Activated CD8-positive, alpha-beta T cell treated with anti-CD3 and anti-CD28 coated beads for 36 hours (primary cell): ENCODE measurements at regions not wholly inside any gene's neighbourhood (a gene's known extent, or its start where the extent isn't known, plus 50 kb on each side); places are given as distances from the start of the nearest gene placed in this dataset.

Source experiments
- ATAC-seq: fragments of 200-7000 bp; cut with Tn5 transposase; one replicate; pipeline ENCODE4 v1.10.0; 2021; ENCODE audit warnings: mild to moderate bottlenecking, moderate library complexity
- CTCF ChIA-PET: fragments of 350-600 bp; sonication (Branson Sonifier 250); formaldehyde crosslinking; loops from one replicate; lab custom pipeline; 2021; ENCODE audit warnings: antibody characterized with exemption; lab: Charles Lee
- POLR2A ChIA-PET: fragments of 350-600 bp; sonication (Branson Sonifier 250); formaldehyde crosslinking; loops from one replicate; lab custom pipeline; 2021; ENCODE audit warnings: antibody characterized with exemption; lab: Charles Lee
- DNase-seq: peaks from one replicate; pipeline ENCODE4 v3.0.0-alpha.2; 2020
- H3K27ac Mint-ChIP-seq: one replicate; pipeline ENCODE4 v1.8.0; 2021; ENCODE audit warnings: mild to moderate bottlenecking, mixed read lengths
- H3K27me3 Mint-ChIP-seq: one replicate; pipeline ENCODE4 v1.8.0; 2021; ENCODE audit warnings: mixed read lengths
- H3K36me3 Mint-ChIP-seq: one replicate; pipeline ENCODE4 v1.8.0; 2021; ENCODE audit warnings: low read depth, mixed read lengths
- H3K4me1 Mint-ChIP-seq: one replicate; pipeline ENCODE4 v1.8.0; 2021; ENCODE audit warnings: low read depth, mixed read lengths
- H3K4me3 Mint-ChIP-seq: one replicate; pipeline ENCODE4 v1.8.0; 2021; ENCODE audit warnings: mild to moderate bottlenecking, moderate library complexity, mixed read lengths
- H3K9me3 Mint-ChIP-seq: one replicate; pipeline ENCODE4 v1.8.0; 2021; ENCODE audit warnings: mixed read lengths
- intact Hi-C: fragments of 100-400 bp; cut with micrococcal nuclease; formaldehyde crosslinking; loops from one replicate; pipeline ENCODE4 v1.10.0; 2022
- TF ChIP-seq, protein P1 (sequence below): fragments of 200-600 bp; IDR thresholded peaks from one replicate; pipeline ENCODE4 v1.8.0; 2022; ENCODE audit warnings: antibody characterized with exemption, mild to moderate bottlenecking

DNA sequence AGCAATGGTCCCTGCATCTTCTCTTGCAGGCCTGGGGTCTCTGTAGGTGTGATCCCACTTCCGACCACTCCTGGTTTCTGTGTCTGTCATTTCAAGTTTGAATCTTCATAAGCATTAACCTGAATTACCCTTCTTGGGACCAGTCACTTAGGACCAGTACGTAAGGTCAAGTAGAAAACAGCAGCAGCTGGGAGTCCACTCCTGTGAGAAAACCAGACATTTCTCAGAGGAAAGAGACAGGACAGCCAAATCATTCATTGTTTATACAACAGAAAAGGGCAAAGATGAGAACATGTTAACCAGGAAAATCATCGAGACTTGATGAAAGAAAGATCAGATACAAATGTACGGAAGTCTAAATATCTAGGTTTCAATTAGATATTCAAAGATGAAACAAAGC lies 163.0 kb downstream of the MREG start:
- no peak overlapping the region for H3K27ac Mint-ChIP-seq
- H3K9me3 Mint-ChIP-seq = peaks cover 6% of the 10 kb centered on the region
- intact Hi-C loops = no loop called here
- no peak overlapping the region for H3K4me3 Mint-ChIP-seq
- H3K36me3 Mint-ChIP-seq = no peaks in the 10 kb centered on the region
- ChIA-PET POLR2A (no interaction called here), CTCF (no interaction called here)
- ATAC-seq = no peak
- no peaks in the 10 kb centered on the region for H3K4me1 Mint-ChIP-seq
- H3K27me3 Mint-ChIP-seq = no peaks in the 10 kb centered on the region
- no peak for DNase-seq
- TF ChIP-seq, protein P1, sequence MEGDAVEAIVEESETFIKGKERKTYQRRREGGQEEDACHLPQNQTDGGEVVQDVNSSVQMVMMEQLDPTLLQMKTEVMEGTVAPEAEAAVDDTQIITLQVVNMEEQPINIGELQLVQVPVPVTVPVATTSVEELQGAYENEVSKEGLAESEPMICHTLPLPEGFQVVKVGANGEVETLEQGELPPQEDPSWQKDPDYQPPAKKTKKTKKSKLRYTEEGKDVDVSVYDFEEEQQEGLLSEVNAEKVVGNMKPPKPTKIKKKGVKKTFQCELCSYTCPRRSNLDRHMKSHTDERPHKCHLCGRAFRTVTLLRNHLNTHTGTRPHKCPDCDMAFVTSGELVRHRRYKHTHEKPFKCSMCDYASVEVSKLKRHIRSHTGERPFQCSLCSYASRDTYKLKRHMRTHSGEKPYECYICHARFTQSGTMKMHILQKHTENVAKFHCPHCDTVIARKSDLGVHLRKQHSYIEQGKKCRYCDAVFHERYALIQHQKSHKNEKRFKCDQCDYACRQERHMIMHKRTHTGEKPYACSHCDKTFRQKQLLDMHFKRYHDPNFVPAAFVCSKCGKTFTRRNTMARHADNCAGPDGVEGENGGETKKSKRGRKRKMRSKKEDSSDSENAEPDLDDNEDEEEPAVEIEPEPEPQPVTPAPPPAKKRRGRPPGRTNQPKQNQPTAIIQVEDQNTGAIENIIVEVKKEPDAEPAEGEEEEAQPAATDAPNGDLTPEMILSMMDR = no peak

DNA sequence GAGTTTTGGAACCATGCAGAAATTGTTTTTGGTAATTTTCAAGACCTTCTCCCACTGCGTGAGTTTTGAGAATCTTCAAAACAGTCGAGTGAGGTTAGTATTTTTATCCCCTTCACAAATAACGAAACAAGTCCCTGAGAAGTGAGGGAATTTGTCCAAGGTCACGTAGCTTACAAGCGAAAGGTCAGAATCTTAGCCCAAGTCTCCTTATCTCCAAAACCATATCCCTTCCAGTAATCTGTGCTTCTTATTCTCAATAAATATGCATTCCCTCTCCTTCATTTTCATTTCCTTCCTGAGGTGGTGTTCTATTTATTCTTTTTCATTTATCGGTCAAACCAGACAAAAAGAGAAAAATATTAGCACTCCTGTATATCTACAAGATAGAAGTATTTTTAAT lies 163.6 kb downstream of the MREG start:
- Mint-ChIP-seq H3K27ac (no peak overlapping the region), H3K9me3 (peaks cover 6% of the 10 kb centered on the region), H3K27me3 (no peaks in the 10 kb centered on the region), H3K36me3 (no peaks in the 10 kb centered on the region), H3K4me3 (no peak overlapping the region), H3K4me1 (no peaks in the 10 kb centered on the region)
- ChIA-PET CTCF (no interaction called here), POLR2A (no interaction called here)
- no peak for ATAC-seq
- TF ChIP-seq, protein P1 = no peak
- intact Hi-C loops = no loop called here
- no peak for DNase-seq

DNA sequence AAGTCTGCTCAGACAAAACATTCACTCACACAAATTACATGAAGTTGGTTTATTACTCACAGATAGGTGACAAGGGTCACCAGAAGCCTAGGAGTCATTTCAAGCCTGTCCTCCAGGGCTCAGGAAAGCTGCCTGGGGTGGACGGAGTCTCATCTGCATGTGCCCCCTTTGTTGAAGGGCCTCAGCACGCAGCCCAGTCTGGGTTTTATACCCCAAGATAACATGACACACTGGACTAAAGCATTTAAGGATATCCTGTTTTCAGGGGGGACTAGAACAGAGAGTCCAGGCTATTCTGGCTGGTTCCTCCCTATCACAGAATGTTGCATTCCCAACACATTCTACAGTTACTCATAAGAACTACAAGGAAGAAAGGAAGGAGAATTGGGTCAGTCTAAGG lies 164.7 kb downstream of the MREG start:
- H3K36me3 Mint-ChIP-seq = no peaks in the 10 kb centered on the region
- POLR2A ChIA-PET = no interaction called here
- ATAC-seq (no peak), DNase-seq (no peak)
- intact Hi-C loops = no loop called here
- peaks cover 2% of the 10 kb centered on the region for H3K9me3 Mint-ChIP-seq
- H3K27me3 Mint-ChIP-seq = no peaks in the 10 kb centered on the region
- H3K27ac Mint-ChIP-seq = no peak overlapping the region
- H3K4me3 Mint-ChIP-seq = no peak overlapping the region
- TF ChIP-seq, protein P1 = no peak
- CTCF ChIA-PET = no interaction called here
- no peaks in the 10 kb centered on the region for H3K4me1 Mint-ChIP-seq

DNA sequence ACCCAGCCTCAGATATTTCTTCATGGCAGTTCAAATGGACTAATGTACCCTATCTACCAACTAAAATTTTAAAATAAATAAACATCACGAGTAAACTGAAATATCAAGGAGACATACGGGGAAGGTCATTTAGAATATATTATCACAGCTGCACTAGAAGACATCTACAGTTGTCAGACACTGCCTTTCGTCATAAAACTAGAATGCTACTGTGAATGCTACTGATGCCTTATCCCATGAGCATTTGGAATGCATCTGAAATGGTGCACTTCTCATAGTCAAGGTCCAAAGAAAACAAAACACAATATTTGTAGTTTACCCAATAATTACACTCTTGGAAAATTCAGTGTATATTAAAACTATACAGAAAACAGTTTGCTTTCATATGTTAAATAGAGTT lies 165.2 kb downstream of the MREG start:
- no peak for DNase-seq

DNA sequence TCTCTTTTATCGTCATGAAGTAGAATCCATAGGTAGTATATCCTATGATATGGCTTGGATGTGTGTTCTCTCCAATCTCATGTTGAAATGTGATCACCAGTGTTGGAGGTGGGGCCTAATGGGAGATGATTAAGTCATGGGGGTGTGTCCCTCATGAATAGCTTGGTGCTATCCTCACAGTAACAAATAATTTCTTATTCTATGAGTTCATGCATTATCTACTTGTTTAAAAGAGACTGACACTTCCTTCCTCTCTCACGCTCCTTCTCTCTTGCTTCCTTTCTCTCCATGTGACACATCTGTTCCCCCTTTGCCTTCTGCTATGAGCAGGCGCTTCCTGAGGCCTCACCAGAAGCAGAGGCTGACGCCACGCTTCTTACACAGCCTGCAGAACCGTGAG lies 165.6 kb downstream of the MREG start:
- ChIA-PET CTCF (no interaction called here), POLR2A (interaction anchor here (1.1 kb wide), 1 partner anchor 33 kb away, joined by 3 read pairs; no protein-coding TSS in a partner anchor)
- TF ChIP-seq, protein P1 = no peak

More for the DNA sequence above, 165.2 kb downstream of the MREG start:
- H3K36me3 Mint-ChIP-seq = no peaks in the 10 kb centered on the region
- no peak overlapping the region for H3K4me3 Mint-ChIP-seq
- CTCF ChIA-PET = no interaction called here
- no peaks in the 10 kb centered on the region for H3K27me3 Mint-ChIP-seq
- no peak overlapping the region for H3K27ac Mint-ChIP-seq
- no peaks in the 10 kb centered on the region for H3K4me1 Mint-ChIP-seq
- intact Hi-C loops = no loop called here
- ATAC-seq = no peak
- H3K9me3 Mint-ChIP-seq = no peaks in the 10 kb centered on the region
- POLR2A ChIA-PET = no interaction called here
- TF ChIP-seq, protein P1 = no peak

More for the DNA sequence above, 165.6 kb downstream of the MREG start:
- no peak overlapping the region for H3K4me3 Mint-ChIP-seq
- intact Hi-C loops = no loop called here
- H3K9me3 Mint-ChIP-seq = no peaks in the 10 kb centered on the region
- ATAC-seq (no peak), DNase-seq (no peak)
- H3K27me3 Mint-ChIP-seq = no peaks in the 10 kb centered on the region
- H3K27ac Mint-ChIP-seq = no peak overlapping the region
- no peaks in the 10 kb centered on the region for H3K4me1 Mint-ChIP-seq
- no peaks in the 10 kb centered on the region for H3K36me3 Mint-ChIP-seq
